H9 (cell line): ENCODE measurements at regions not wholly inside any gene's neighbourhood (a gene's known extent, or its start where the extent isn't known, plus 50 kb on each side); places are given as distances from the start of the nearest gene placed in this dataset.
"Not testable (repeated sequence)": the region's sequence is repeated elsewhere in the genome, so short reads cannot be mapped to it uniquely, and the experiment has no call there.

Source experiments
- DNase-seq: peaks from one replicate; pipeline ENCODE4 v3.0.0-alpha.2; 2017
- H2AFZ ChIP-seq: one replicate; pipeline ENCODE4 v1.6.1; 2013; ENCODE audit warnings: mild to moderate bottlenecking, low read length, control low read depth, moderate library complexity
- H2AK5ac ChIP-seq: 2 replicates; pipeline ENCODE4 v1.6.1; 2013; ENCODE audit warnings: low read length, control low read depth, mixed read lengths; ENCODE audit not compliant: insufficient read length
- H2BK120ac ChIP-seq: one replicate; pipeline ENCODE4 v1.6.1; 2013; ENCODE audit warnings: low read depth, mild to moderate bottlenecking, low read length, control low read depth, inconsistent platforms; ENCODE audit not compliant: poor library complexity, severe bottlenecking
- H2BK12ac ChIP-seq: 2 replicates; pipeline ENCODE4 v1.6.1; 2013; ENCODE audit warnings: low read length, control low read depth, mixed read lengths, low read depth; ENCODE audit not compliant: insufficient read length
- H2BK15ac ChIP-seq: 2 replicates; pipeline ENCODE4 v1.6.1; 2013; ENCODE audit warnings: low read depth, low read length, control low read depth
- H2BK20ac ChIP-seq: one replicate; pipeline ENCODE4 v1.6.1; 2013; ENCODE audit warnings: low read depth, mild to moderate bottlenecking, low read length, control low read depth, inconsistent platforms; ENCODE audit not compliant: poor library complexity, severe bottlenecking
- H2BK5ac ChIP-seq: 2 replicates; pipeline ENCODE4 v1.6.1; 2013; ENCODE audit warnings: low read length, control low read depth, mixed read lengths; ENCODE audit not compliant: insufficient read length
- H3K14ac ChIP-seq: 2 replicates; pipeline ENCODE4 v1.6.1; 2013; ENCODE audit warnings: low read length, control low read depth; ENCODE audit not compliant: insufficient read depth
- H3K18ac ChIP-seq: 2 replicates; pipeline ENCODE4 v1.6.1; 2013; ENCODE audit warnings: low read depth, mild to moderate bottlenecking, mixed read lengths, low read length, control low read depth; ENCODE audit not compliant: insufficient read length
- H3K23ac ChIP-seq: 2 replicates; pipeline ENCODE4 v1.6.1; 2013; ENCODE audit warnings: low read length, control low read depth, mixed read lengths, low read depth; ENCODE audit not compliant: insufficient read length
- H3K23me2 ChIP-seq: 2 replicates; pipeline ENCODE4 v1.6.1; 2013; ENCODE audit warnings: low read depth, mild to moderate bottlenecking, mixed read lengths, low read length, control low read depth; ENCODE audit not compliant: insufficient read length, poor library complexity, severe bottlenecking
- H3K27ac ChIP-seq: 2 replicates; pipeline ENCODE4 v1.5.1; 2013; ENCODE audit warnings: low read length, control low read depth, mixed read lengths, low read depth; ENCODE audit not compliant: insufficient read length
- H3K27me3 ChIP-seq: 2 replicates; pipeline ENCODE4 v1.6.1; 2013; ENCODE audit warnings: low read length, control low read depth, inconsistent platforms; ENCODE audit not compliant: insufficient read depth
- H3K4ac ChIP-seq: 2 replicates; pipeline ENCODE4 v1.6.1; 2013; ENCODE audit warnings: low read depth, mild to moderate bottlenecking, control low read depth, inconsistent platforms, low read length, moderate library complexity
- H3K4me1 ChIP-seq: 2 replicates; pipeline ENCODE4 v1.6.1; 2013; ENCODE audit warnings: low read length, control low read depth, inconsistent platforms; ENCODE audit not compliant: insufficient read depth
- H3K4me2 ChIP-seq: 2 replicates; pipeline ENCODE4 v1.6.1; 2013; ENCODE audit warnings: low read length, control low read depth, mixed read lengths; ENCODE audit not compliant: insufficient read length, insufficient read depth
- H3K56ac ChIP-seq: 2 replicates; pipeline ENCODE4 v1.6.1; 2013; ENCODE audit warnings: low read depth, mild to moderate bottlenecking, mixed read lengths, low read length, control low read depth; ENCODE audit not compliant: insufficient read length
- H3K79me1 ChIP-seq: 2 replicates; pipeline ENCODE4 v1.6.1; 2013; ENCODE audit warnings: low read depth, mild to moderate bottlenecking, moderate library complexity, low read length, control low read depth, inconsistent platforms; ENCODE audit not compliant: insufficient read depth, poor library complexity, severe bottlenecking
- H3K79me2 ChIP-seq: 2 replicates; pipeline ENCODE4 v1.6.1; 2013; ENCODE audit warnings: low read length, control low read depth, inconsistent platforms; ENCODE audit not compliant: insufficient read depth
- H3K9ac ChIP-seq: 2 replicates; pipeline ENCODE4 v1.6.1; 2013; ENCODE audit warnings: low read length, control low read depth, mixed read lengths; ENCODE audit not compliant: insufficient read length; ENCODE audit errors: extremely low read depth
- H3K9me3 ChIP-seq: one replicate; pipeline ENCODE4 v1.6.1; 2013; ENCODE audit warnings: low read depth, low read length, inconsistent platforms; ENCODE audit not compliant: control insufficient read depth
- H3T11ph ChIP-seq: one replicate; pipeline ENCODE4 v1.6.1; 2013; ENCODE audit warnings: mild to moderate bottlenecking, low read length, control low read depth, inconsistent platforms
- H4K20me1 ChIP-seq: one replicate; pipeline ENCODE4 v1.6.1; 2013; ENCODE audit not compliant: control insufficient read depth, insufficient read length, insufficient read depth
- H4K5ac ChIP-seq: 2 replicates; pipeline ENCODE4 v1.6.1; 2013; ENCODE audit warnings: low read depth, mild to moderate bottlenecking, mixed read lengths, low read length, control low read depth; ENCODE audit not compliant: insufficient read length
- H4K8ac ChIP-seq: replicated peaks from 2 replicates; pipeline ENCODE4 v1.6.1; 2013; ENCODE audit warnings: low read length, control low read depth, mixed read lengths, low read depth; ENCODE audit not compliant: insufficient read length
- H4K91ac ChIP-seq: 2 replicates; pipeline ENCODE4 v1.6.1; 2013; ENCODE audit warnings: low read depth, mild to moderate bottlenecking, moderate library complexity, mixed read lengths, low read length, control low read depth; ENCODE audit not compliant: insufficient read length
- H3K27ac Mint-ChIP-seq, 3 experiments: 2 replicates in 2 of 3; 3 replicates in 1 of 3; pipeline ENCODE4 v1.8.0; 2020 to 2021; ENCODE audit warnings: mixed read lengths in 3 of 3, mild to moderate bottlenecking in 1 of 3, moderate library complexity in 1 of 3
- H3K27me3 Mint-ChIP-seq: 2 replicates; pipeline ENCODE4 v1.8.0; 2021; ENCODE audit warnings: low read depth, mild to moderate bottlenecking, moderate library complexity, mixed read lengths
- H3K36me3 Mint-ChIP-seq, 3 experiments: 2 replicates in 2 of 3; 3 replicates in 1 of 3; pipeline ENCODE4 v1.8.0; 2020 to 2021; ENCODE audit warnings: low read depth in 3 of 3, mixed read lengths in 3 of 3; ENCODE audit not compliant: insufficient read depth in 1 of 3
- H3K4me1 Mint-ChIP-seq, 2 experiments: 2 replicates each; pipeline ENCODE4 v1.8.0; 2020; ENCODE audit warnings: mixed read lengths in 2 of 2
- H3K4me3 Mint-ChIP-seq, 2 experiments: 2 replicates in 1 of 2; 3 replicates in 1 of 2; pipeline ENCODE4 v1.8.0; 2020 to 2021; ENCODE audit warnings: mild to moderate bottlenecking in 2 of 2, mixed read lengths in 2 of 2, moderate library complexity in 1 of 2
- H3K9me3 Mint-ChIP-seq, 2 experiments: 2 replicates in 1 of 2; 3 replicates in 1 of 2; pipeline ENCODE4 v1.8.0; 2020; ENCODE audit warnings: mild to moderate bottlenecking in 2 of 2, mixed read lengths in 2 of 2, moderate library complexity in 1 of 2
- WGBS: extraction: QIAGEN DNeasy Blood & Tissue Kit; methylation state at CpG from one replicate; pipeline ENCODE4 v1.1.7; 2013; ENCODE audit warnings: missing lambda C conversion rate, low lambda C conversion rate, mixed read lengths; ENCODE audit not compliant: insufficient read length; ENCODE audit errors: extremely low coverage; 5-methylcytosine and 5-hydroxymethylcytosine counted together
- TF ChIP-seq, protein P1 (sequence below): fragments of 200-600 bp; sonication (generic); conservative IDR thresholded peaks from 3 replicates; pipeline ENCODE4 v1.8.0; 2021; ENCODE audit warnings: antibody characterized with exemption, mild to moderate bottlenecking

DNA sequence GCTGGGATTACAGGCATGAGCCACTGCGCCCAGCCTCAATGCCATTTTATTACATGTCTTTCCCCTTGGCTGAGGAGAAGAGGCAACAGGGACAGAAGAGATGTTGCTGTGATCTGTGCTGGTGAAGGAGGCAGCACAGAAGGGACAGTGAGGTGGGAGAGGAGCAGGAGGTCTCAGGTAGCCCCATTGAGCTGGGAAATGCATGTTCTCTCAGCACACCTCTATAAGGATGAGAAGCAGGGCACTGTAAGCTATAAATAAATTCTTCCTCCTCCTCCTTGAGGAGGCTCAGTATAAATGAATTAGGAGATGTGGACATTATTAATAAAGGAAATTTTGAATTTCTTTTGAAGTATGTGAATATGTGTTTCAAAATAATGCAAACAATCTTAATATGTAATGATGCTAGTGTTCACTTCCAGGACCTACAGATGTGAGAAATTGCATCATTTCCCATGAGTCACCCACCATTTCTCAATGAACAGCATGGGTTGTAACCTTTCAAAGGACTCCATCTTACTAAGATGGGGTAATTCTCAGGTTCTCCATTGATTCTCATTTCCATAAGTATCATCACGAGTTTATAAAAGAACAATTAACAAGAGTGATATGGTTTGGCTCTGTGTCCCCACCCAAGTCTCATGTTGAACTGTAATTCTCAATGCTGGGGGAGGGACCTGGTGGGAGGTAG is 88.9 kb upstream of the ODAD2 start:
- no peak overlapping the region for H3K9ac ChIP-seq

DNA sequence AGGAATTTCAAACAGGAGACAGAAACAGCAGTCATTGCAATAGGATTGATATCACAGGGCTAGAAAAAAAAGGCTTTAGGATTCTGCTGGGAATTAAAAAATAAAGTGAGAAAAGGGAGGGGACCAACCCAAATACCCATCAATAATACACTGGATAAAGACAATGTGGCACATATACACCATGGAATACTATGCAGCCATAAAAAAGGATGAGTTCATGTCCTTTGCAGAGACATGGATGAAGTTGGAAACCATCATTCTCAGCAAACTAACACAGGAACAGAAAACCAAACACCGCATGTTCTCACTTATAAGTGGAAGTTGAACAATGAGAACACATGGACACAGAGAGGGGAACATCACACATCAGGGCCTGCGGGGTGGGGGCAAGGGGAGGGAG is 86.9 kb upstream of the ODAD2 start:
- H3K27me3 ChIP-seq, H3K4me1 ChIP-seq, H3K9me3 Mint-ChIP-seq, H3K14ac ChIP-seq, H3K79me2 ChIP-seq, H3K9ac ChIP-seq, H3K23ac ChIP-seq, H2BK12ac ChIP-seq, DNase-seq, H3K23me2 ChIP-seq, H3K27ac Mint-ChIP-seq, H3K79me1 ChIP-seq, H3K36me3 Mint-ChIP-seq, H3K4ac ChIP-seq, H2BK20ac ChIP-seq, H4K8ac ChIP-seq, H2BK15ac ChIP-seq, H3K27me3 Mint-ChIP-seq, H2BK5ac ChIP-seq, H3K4me3 Mint-ChIP-seq, H2AFZ ChIP-seq, H4K91ac ChIP-seq, H3K27ac ChIP-seq, H3K56ac ChIP-seq, H3K4me2 ChIP-seq, H3K18ac ChIP-seq, H4K5ac ChIP-seq, H2AK5ac ChIP-seq, H3K9me3 ChIP-seq, H4K20me1 ChIP-seq, H3T11ph ChIP-seq, H2BK120ac ChIP-seq, H3K4me1 Mint-ChIP-seq: not testable (repeated sequence)
- no CpG with 5 or more reads among the region's 2 CpGs for WGBS

More for the DNA sequence above, 88.9 kb upstream of the ODAD2 start:
- no peak overlapping the region for H2BK15ac ChIP-seq
- H2AK5ac ChIP-seq, result no peak overlapping the region
- peaks cover 0 to 4% of the 10 kb centered on the region in 2 experiments; a peak in 1 of 5 replicates for H3K9me3 Mint-ChIP-seq
- no peak overlapping the region for H3K56ac ChIP-seq
- no peaks in the 10 kb centered on the region for H3K4me1 Mint-ChIP-seq
- H2BK12ac ChIP-seq, result no peak overlapping the region
- no peak overlapping the region for H3T11ph ChIP-seq
- no peak overlapping the region for H2BK120ac ChIP-seq
- H4K5ac ChIP-seq, result no peak overlapping the region
- H3K36me3 Mint-ChIP-seq, result peaks cover 4 to 10% (median 4%) of the 10 kb centered on the region in 3 experiments; a peak in 5 of 7 replicates
- no peaks in the 10 kb centered on the region for H4K20me1 ChIP-seq
- H3K79me1 ChIP-seq, result no peaks in the 10 kb centered on the region
- H2BK5ac ChIP-seq, result no peak overlapping the region
- H3K4me3 Mint-ChIP-seq, result no peak overlapping the region
- H2BK20ac ChIP-seq, result no peak overlapping the region
- no peaks in the 10 kb centered on the region for H3K27me3 Mint-ChIP-seq
- H3K27ac ChIP-seq, result no peak overlapping the region
- H3K4me2 ChIP-seq, result no peak overlapping the region
- H3K27ac Mint-ChIP-seq, result no peak overlapping the region
- H3K23me2 ChIP-seq, result no peaks in the 10 kb centered on the region
- H3K4ac ChIP-seq, result no peak overlapping the region
- H3K79me2 ChIP-seq, result no peaks in the 10 kb centered on the region
- WGBS, result no CpG with 5 or more reads among the region's 2 CpGs
- no peak overlapping the region for H3K23ac ChIP-seq
- no peak overlapping the region for H4K91ac ChIP-seq
- no peak for DNase-seq
- no peaks in the 10 kb centered on the region for H3K27me3 ChIP-seq
- H3K4me1 ChIP-seq, result no peaks in the 10 kb centered on the region
- H3K18ac ChIP-seq, result no peak overlapping the region
- TF ChIP-seq, protein P1, sequence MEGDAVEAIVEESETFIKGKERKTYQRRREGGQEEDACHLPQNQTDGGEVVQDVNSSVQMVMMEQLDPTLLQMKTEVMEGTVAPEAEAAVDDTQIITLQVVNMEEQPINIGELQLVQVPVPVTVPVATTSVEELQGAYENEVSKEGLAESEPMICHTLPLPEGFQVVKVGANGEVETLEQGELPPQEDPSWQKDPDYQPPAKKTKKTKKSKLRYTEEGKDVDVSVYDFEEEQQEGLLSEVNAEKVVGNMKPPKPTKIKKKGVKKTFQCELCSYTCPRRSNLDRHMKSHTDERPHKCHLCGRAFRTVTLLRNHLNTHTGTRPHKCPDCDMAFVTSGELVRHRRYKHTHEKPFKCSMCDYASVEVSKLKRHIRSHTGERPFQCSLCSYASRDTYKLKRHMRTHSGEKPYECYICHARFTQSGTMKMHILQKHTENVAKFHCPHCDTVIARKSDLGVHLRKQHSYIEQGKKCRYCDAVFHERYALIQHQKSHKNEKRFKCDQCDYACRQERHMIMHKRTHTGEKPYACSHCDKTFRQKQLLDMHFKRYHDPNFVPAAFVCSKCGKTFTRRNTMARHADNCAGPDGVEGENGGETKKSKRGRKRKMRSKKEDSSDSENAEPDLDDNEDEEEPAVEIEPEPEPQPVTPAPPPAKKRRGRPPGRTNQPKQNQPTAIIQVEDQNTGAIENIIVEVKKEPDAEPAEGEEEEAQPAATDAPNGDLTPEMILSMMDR, result no peak
- no peak overlapping the region for H2AFZ ChIP-seq
- H4K8ac ChIP-seq, result no peak overlapping the region
- no peak overlapping the region for H3K14ac ChIP-seq
- no peaks in the 10 kb centered on the region for H3K9me3 ChIP-seq
